HuH-7.5 (cell line): ENCODE measurements at regions not wholly inside any gene's neighbourhood (a gene's known extent, or its start where the extent isn't known, plus 50 kb on each side); places are given as distances from the start of the nearest gene placed in this dataset.
A peak's percentile ranks its signal among the peaks of the same experiment; 100 is the strongest.

Experiments
- DNase-seq: peaks from one replicate; pipeline ENCODE4 v3.0.0; 2011; ENCODE audit warnings: low spot score

DNA sequence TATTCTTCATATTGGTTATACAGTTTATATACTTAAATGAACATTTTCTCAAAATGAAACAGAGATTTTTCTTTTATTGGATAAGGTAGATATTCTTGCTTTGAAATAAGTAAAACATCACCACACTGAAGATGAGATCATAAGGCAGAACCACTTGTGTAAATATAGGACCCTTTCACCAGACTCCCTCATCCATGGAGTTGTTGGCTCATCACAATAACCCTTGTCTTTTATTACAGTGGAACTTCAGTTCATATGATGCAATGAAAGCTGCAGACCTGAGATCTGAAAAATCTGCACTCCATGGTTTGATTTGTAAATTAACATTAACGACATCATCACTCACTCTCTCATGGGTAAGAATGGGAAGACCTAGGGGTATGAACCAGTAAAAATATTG, 51.9 kb upstream of the DBX2 start:
- no peak for DNase-seq

DNA sequence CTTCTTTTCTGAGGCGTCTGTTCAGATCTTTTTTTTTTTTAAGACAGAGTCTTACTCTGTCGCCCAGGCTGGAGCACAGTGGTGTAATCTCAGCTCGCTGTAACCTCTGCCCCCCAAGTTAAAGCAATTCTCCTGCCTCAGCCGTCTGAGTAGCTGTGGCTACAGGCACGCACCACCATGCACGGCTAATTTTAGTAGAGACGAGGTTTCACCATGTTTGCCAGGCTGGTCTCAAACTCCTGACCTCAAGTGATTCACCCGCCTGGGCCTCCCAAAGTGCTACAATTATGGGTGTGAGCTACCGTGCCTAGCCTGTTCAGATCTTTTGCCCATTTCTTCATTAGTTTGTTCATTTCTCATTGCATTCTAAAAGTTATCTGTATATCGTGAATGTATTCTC, 55.1 kb upstream of the DBX2 start:
- no peak for DNase-seq

DNA sequence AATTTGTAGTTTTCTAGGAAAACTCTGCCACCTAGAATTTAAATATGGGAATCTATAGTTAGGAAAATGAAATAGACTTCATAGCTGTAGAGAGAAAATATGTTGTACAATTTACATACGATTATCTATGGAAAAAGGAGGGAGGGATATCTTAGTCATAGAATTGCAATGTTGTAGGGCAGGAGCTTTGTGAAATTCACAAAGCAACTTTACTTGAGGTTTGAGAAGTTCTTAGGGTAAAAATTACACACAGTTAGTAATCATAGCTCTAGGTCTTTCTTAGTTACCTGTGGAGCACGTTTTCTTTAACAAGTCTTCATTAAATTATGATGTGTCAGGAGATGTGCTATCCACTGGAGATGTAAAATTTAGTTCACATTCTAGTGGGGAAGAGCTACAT, 61.4 kb upstream of the DBX2 start:
- DNase-seq = no peak

DNA sequence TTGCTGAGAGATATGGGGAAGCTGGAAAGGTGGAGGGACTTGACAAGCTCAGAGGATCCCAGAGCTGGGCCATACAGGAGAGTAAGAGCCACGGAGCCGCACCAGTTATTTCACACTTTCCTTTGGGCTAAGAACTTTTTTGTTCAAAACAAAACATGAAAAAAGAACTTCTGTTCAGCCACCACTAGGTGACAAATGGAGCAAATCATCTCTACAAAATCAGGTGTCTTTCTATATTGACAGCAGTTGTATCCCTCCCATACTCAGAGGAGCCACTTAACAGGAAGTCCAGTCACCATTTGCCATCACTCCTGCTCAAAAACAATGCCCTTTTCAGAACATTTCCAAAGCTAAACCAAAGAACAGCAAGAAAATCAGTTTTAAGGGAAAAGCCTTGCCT, 70.3 kb upstream of the DBX2 start:
- no peak for DNase-seq

DNA sequence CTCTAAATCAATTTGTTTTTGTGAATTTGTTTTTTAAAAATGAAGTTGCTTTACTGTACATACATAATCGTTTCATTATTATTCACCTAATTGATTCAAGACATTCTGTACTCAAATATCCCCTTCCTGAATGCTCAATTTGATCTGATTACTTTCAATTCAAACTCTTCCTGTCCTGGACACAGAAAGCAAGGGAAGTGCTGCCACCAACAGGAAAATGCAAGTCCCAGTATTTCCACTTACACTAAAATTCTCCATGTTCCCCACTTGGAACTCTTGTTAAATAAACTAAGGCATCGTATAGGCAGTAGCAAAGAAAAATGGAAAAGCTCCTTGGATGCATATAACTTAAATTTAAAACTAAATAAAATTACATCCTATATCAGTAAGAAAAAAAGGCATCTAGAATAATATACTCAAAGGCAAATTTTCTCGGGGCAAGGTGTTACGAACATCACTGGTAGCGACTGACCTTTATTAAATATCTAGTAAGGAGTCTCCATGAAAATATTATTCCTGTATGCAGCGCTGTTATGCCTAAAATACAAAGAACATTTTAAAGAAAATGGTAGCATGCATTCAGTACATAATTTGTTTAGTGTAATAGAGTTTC, 72.0 kb upstream of the DBX2 start:
- DNase-seq = no peak

DNA sequence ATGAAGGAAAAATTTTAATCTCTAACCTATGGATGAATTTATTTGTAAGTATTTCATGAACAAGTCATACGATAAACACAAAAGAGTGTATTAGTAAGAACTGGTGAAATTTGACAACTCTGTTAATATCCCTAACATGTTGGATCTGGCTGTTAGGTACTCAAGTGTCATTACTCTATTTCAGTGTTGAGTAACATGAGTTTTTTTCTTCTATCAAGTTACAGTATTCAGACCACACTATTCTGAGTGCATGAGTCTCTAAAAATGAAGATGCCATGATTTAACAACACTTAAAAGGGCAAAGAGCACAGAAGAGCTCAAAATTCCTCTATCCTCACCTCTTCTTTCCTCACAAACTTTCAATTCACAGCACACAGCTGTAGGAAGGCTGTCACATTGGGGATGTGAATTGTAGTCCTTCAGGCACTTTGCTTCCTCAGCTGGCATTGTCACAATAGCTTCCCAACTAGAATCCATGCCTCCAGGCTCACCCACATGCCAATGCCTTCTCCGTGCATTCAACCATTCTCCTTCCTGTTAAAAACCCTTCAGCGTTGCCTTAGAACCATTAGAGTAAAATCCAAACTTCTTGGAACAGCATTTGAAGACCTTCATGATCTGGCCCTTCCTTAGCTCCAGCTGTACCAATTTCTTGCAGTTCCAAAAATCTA, 73.7 kb upstream of the DBX2 start:
- no peak for DNase-seq

DNA sequence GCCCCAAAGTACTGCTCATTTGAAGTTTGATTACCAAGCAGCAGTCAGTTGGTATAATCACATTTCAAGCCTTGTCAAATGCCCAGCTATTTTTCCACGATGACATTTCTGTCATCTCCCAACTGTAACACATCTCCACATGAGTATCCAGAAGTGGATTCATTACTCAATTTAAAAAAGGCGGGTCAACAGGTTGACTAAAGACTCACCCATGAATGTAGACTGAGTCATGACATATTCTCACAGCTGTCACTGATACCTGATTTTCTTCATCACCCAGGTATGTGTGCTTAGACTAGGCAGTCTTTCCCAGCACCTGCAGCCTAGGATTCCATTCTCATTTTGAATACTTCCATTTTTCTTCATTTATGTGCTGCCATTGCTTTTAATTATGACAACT, 75.1 kb upstream of the DBX2 start:
- no peak for DNase-seq

DNA sequence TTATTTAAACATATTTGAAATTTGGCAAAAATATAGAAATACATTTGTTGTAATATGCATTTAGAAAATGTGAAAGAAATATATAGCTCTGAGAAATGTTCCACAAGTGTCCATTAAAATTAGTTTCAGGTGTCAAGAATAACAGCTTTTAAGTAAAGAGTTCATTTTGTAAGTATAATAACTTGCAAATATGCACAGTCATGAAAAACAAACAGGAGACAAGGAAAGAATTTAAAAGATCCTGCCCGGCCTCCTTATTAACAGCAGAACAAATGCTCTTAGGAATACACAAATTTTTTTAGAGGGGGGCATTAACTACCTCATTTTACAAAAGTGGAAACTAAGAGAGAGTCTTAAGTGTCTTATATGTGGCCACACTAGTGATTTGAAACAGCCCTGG, 77.7 kb upstream of the DBX2 start:
- no peak for DNase-seq

DNA sequence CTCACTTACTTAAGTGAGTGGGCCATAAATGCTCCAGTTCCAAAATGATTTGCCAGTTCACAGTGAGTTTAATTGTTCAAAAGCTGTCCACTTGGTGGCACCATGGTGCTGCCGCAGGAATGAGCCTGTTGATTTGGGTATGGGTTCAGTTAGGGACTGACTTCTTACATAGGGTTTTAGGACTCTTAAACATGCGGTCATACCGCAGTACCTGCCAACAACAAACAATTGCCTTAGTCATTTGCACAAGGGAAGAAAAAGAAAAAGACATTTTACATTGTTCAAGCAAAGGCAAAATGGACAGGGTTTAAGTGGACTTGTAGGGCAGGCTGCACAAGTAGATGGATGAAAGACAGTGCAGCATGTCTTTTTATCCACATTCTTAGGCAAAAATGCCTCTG, 80.0 kb upstream of the DBX2 start:
- DNase-seq = peak; percentile 16

DNA sequence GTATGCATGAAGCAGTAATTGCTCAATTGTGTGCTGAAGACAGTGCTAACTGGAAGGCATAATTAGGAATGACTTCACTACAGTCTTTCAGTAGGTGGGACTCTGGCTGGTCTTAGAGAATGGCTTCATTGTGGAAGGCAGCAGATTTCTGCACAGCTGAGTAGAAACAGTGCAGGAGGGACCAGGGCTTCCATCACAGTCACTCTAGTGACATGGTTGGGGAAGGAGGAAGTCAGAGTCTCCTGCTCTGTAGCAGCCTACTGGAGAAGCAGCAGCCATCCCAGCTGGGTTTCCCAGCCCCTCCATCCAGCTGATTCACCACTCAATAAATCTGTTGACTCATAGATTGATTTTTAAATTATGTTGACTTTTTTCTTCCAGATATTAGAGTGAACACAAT, 80.6 kb upstream of the DBX2 start:
- no peak for DNase-seq

DNA sequence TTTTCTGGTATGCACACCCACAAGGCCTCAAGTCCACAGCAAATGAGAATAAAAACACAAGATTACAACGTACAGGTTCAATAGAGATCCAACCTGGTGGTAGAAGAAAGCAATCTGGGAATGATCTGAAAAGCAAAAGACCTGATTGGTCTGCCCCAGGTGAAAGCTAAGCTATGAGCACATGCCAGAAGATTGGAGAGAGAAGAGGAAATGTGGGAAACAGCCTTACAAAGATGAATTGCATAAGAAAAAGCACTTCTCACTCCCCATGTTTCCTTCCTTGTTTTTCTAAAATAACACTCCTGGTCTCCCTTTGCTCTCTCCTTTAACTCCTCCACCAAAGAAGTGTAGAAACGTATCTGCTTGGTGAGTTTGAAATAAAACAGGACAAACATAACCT, 77.3 kb upstream of the ANO6 start:
- no peak for DNase-seq

DNA sequence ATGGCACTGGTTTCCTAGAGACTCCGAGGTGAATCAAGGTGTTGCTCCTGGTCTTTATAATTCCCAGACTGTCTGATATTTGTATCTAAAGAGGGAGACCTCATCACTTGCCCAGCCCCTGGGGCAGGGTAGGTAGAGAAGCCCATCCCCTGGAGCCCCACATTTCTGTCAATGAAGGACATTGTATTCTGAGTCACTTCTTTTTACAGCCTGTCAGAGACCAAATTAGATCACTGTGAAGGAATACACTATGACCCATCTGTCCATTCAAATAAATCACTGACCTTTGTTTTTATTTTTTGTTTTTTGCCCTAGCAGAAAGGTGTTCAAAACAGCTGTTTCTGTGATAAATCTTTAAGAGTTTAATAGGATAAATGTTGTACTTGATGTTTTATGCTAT, 67.9 kb upstream of the ANO6 start:
- DNase-seq = no peak

DNA sequence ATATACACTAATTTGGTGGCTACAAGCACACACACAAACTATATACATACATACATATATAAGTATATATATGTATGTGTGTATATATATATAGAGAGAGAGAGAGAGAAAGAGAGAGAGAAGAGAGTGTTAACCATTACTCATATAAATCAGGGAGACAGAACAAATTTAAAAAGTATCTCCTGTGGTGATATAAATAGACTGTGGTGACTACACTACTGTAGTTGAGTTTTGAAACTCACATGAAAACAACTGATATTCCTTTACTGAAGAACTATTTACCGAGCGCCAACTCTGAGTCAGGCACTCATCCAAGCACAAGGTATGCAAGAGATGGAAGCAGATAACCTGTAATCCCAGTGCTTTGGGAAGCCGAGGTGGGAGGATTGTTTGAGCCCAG, 67.3 kb upstream of the ANO6 start:
- DNase-seq = no peak

DNA sequence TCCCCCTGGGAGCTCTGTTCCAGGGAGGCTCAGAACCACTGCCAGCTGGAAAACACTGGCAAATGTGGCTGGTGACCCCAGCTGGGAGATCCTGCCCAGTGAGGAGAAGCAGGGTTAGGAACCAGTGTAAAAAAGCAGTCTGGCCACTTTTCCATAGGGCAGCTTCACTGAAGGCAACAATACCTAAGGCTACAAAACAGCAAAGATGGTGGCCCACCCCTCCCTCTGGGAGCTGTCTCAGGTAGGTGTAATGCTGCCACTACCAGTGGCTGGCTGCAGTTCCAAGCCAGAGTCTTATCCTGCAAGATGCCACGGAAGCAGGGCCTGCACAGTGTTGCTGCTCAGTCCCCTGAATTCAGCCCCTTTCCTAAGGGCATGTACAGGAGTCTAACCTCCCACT, 50.6 kb upstream of the ANO6 start:
- DNase-seq = no peak

DNA sequence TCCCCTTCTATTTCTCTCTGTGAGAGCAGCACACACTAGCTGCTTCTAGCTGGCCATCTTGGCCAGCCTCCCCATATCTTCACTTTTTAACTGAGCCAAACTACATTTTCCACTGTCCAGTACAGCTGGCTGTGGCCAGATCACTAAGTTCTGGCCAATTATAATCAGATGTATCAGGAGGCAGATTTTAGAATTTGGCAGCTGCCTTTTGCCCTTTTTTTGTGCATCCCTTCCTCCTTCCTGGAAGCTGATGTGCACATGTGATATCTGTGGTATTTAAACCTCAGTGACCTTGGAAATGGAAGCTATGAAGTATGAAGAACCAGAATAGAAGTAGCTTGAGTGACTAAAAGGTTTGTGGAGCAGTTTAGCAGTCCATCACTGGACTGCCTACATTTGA, 49.8 kb upstream of the ANO6 start:
- no peak for DNase-seq
